Right lobe of liver (tissue), 6 donors: ENCODE measurements at regions not wholly inside any gene's neighbourhood (a gene's known extent, or its start where the extent isn't known, plus 50 kb on each side); places are given as distances from the start of the nearest gene placed in this dataset.

Experiments used
- ATAC-seq, 4 donors: fragments of 200-7000 bp; cut with Tn5 transposase; one replicate each; pipeline ENCODE4 v1.9.1; 2020; ENCODE audit warnings: mild to moderate bottlenecking in 4 of 4, moderate library complexity in 4 of 4
- DNase-seq, 3 donors: peaks; one replicate each; pipeline ENCODE4 v3.0.0-alpha.2; 2020
- H3K27ac ChIP-seq, 3 donors: fragments of 200-600 bp; one replicate each; pipeline ENCODE4 v1.8.0; 2022
- H3K27me3 ChIP-seq, 2 donors: fragments of 200-600 bp; one replicate each; pipeline ENCODE4 v1.8.0; 2022
- H3K36me3 ChIP-seq, 4 donors: fragments of 200-600 bp; sonication (generic) in 1 of 4; one replicate each; pipeline versions ENCODE4 v1.5.1 to v1.8.0; 2017 to 2022; ENCODE audit warnings: control low read depth in 1 of 4
- H3K4me1 ChIP-seq, 4 donors: fragments of 200-600 bp; sonication (generic) in 1 of 4; one replicate each; pipeline versions ENCODE4 v1.5.1 to v1.8.0; 2017 to 2022; ENCODE audit warnings: control low read depth in 1 of 4
- H3K4me3 ChIP-seq, 3 donors: fragments of 200-600 bp; one replicate each; pipeline ENCODE4 v1.8.0; 2022
- H3K9me3 ChIP-seq, 4 donors: fragments of 200-600 bp; sonication (generic) in 1 of 4; one replicate each; pipeline versions ENCODE4 v1.5.1 to v1.8.0; 2017 to 2022; ENCODE audit warnings: control low read depth in 1 of 4
- POLR2A ChIP-seq: fragments of 450-650 bp; IDR thresholded peaks from one replicate; pipeline ENCODE4 v1.6.1; 2017; ENCODE audit warnings: antibody characterized with exemption, mild to moderate bottlenecking
- WGBS: methylation state at CpG from one replicate; pipeline ENCODE4 v1.1.6; 2018; ENCODE audit warnings: low coverage, low lambda C conversion rate; ENCODE audit not compliant: insufficient coverage; ENCODE audit errors: missing lambda C conversion rate; 5-methylcytosine and 5-hydroxymethylcytosine counted together
- intact Hi-C, 2 donors: fragments of 100-400 bp; cut with DNase I; formaldehyde crosslinking; loops; one replicate each; pipeline versions ENCODE4 v1.11.2 to v1.14.1; 2022
- TF ChIP-seq, protein P1 (sequence below), 4 donors: fragments of 200-600 bp in 3 of 4; fragments of 450-650 bp in 1 of 4; IDR thresholded peaks; one replicate each; pipeline versions ENCODE4 v1.5.1 to v1.8.0; 2016 to 2022; ENCODE audit warnings: antibody characterized with exemption in 4 of 4, mild to moderate bottlenecking in 2 of 4
- donor health status: DM: no; HTN: yes; CAD: no.
- donor health status: DM: no; HTN: no; CAD: no.
- donor health status: DM: no; HTN: no; CAD: no.
- donor health status: DM: no; HTN: yes; CAD: no.
- donor health status: DM: no; HTN: yes; CAD: no.

DNA sequence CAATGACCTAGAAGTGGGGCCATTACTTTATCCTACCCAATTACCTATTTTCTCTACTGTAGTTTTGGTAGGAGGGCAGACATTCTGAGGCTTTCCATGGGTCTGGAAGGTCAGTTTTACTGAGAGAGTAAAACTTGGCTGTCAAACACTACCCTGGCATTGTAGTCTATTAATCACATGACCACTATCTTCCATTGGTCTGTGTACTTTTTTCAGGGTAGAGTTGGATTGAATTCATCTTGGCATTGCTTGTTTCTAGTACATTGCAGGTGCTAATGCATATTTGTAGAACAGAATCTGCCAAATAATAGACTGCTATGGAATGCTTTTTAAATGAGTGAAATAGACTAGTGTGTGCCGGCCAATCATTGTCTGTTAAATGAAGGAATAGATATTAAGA is 271.9 kb downstream of the STIM2 start:
- no peak for TF ChIP-seq POLR2A
- TF ChIP-seq, protein P1, sequence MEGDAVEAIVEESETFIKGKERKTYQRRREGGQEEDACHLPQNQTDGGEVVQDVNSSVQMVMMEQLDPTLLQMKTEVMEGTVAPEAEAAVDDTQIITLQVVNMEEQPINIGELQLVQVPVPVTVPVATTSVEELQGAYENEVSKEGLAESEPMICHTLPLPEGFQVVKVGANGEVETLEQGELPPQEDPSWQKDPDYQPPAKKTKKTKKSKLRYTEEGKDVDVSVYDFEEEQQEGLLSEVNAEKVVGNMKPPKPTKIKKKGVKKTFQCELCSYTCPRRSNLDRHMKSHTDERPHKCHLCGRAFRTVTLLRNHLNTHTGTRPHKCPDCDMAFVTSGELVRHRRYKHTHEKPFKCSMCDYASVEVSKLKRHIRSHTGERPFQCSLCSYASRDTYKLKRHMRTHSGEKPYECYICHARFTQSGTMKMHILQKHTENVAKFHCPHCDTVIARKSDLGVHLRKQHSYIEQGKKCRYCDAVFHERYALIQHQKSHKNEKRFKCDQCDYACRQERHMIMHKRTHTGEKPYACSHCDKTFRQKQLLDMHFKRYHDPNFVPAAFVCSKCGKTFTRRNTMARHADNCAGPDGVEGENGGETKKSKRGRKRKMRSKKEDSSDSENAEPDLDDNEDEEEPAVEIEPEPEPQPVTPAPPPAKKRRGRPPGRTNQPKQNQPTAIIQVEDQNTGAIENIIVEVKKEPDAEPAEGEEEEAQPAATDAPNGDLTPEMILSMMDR (IDR thresholded peaks at IDR 0.05): no peak
- no peak for ATAC-seq
- Histone ChIP-seq H3K36me3 (no peaks in the 10 kb centered on the region), H3K9me3 (peaks cover 0 to 7% (median 0%) of the 10 kb centered on the region in 4 donors), H3K4me3 (no peak overlapping the region), H3K27ac (no peak overlapping the region), H3K27me3 (no peaks in the 10 kb centered on the region), H3K4me1 (no peaks in the 10 kb centered on the region)
- no peak for DNase-seq
- WGBS: 80% methylated on average over 1 of the region's 1 CpG
- intact Hi-C loops: no loop called here

DNA sequence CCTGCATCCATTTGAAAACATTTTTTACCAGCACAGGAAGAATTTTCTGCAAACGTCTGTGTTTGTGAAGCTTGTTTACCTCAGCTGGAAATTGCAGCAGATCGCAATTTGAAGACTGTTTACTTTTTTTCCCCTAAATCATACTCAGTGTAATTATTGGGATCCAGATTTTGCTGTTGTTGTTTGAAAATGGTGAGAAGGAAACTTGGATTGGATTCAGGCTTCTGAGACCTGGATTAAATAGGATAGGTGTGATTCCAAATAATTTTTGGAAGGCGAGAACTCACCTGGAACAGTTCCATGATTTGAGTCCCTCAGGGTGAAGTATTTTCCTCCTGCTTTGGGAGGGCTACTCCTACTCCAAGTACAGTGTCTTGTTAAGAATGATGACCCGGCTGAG is 279.8 kb downstream of the STIM2 start:
- Histone ChIP-seq H3K36me3 (no peaks in the 10 kb centered on the region), H3K4me1 (no peaks in the 10 kb centered on the region), H3K27ac (no peak overlapping the region), H3K9me3 (peaks cover 0 to 2% (median 0%) of the 10 kb centered on the region in 4 donors), H3K4me3 (no peak overlapping the region), H3K27me3 (no peaks in the 10 kb centered on the region)
- 50% methylated on average over 4 of the region's 4 CpGs for WGBS
- ATAC-seq (no peak), DNase-seq (no peak)
- intact Hi-C loops: no loop called here
- TF ChIP-seq POLR2A: no peak
- TF ChIP-seq, protein P1 (IDR thresholded peaks at IDR 0.05): no peak

DNA sequence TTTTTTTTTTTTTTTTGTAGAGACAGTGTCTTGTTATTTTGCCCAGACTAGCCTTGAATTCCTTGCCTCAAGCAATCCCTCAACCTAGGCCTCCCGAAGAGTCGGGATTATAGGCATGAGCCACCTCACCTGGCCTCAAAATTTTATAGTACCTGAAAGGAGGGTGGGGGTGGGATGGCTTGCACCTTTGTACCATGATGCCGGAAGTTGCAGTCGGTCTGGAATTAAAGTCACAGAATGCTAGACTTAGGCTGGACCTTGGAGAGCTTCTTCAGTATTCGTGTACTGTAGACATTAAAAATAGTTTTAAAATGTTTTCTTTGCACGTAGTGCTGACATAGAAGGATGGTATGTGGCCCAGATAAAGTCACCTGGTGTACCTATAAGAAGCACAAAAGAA is 280.9 kb downstream of the STIM2 start:
- Histone ChIP-seq H3K9me3 (no peaks in the 10 kb centered on the region), H3K27me3 (no peaks in the 10 kb centered on the region), H3K27ac (no peak overlapping the region), H3K4me1 (no peaks in the 10 kb centered on the region), H3K4me3 (no peak overlapping the region), H3K36me3 (no peaks in the 10 kb centered on the region)
- 71% methylated on average over 6 of the region's 6 CpGs for WGBS
- intact Hi-C loops: no loop called here
- ATAC-seq (no peak), DNase-seq (no peak)
- no peak for TF ChIP-seq POLR2A
- TF ChIP-seq, protein P1 (IDR thresholded peaks at IDR 0.05): no peak

- H3K27me3 ChIP-seq: no peaks in the 10 kb centered on the region
Observed at GRCh38 chr4:27142841-27143240, 282.2 kb downstream of the STIM2 start.

More at GRCh38 chr4:27142841-27143240, 282.2 kb downstream of the STIM2 start:
- H3K4me3 ChIP-seq: no peak overlapping the region
- H3K9me3 ChIP-seq: no peaks in the 10 kb centered on the region
- no peak for TF ChIP-seq POLR2A
- TF ChIP-seq, protein P1 (IDR thresholded peaks at IDR 0.05): no peak
- no peaks in the 10 kb centered on the region for H3K4me1 ChIP-seq
- ATAC-seq (no peak), DNase-seq (no peak)
- intact Hi-C loops: no loop called here
- H3K36me3 ChIP-seq: no peaks in the 10 kb centered on the region
- no peak overlapping the region for H3K27ac ChIP-seq
- 46% methylated on average over 2 of the region's 2 CpGs for WGBS
